ENCODE measurements at regions not wholly inside any gene's neighbourhood (a gene's known extent, or its start where the extent isn't known, plus 50 kb on each side); places are given as distances from the start of the nearest gene placed in this dataset.

GRCh38 chr4:123659262-123659661 is 262.7 kb downstream of the SPRY1 start:
- intact Hi-C loops (cut with DNase I), result no loop called here
- DNase-seq (no peak), ATAC-seq (peak in 1 of 2 donors; percentile 14)
- no peak overlapping the region for H3K4me3 ChIP-seq
- no peaks in the 10 kb centered on the region for H3K27me3 ChIP-seq (ENCODE audit: low read depth)
- H3K9me3 ChIP-seq, result no peaks in the 10 kb centered on the region
- H3K36me3 ChIP-seq, result no peaks in the 10 kb centered on the region
- TF ChIP-seq, protein P1, sequence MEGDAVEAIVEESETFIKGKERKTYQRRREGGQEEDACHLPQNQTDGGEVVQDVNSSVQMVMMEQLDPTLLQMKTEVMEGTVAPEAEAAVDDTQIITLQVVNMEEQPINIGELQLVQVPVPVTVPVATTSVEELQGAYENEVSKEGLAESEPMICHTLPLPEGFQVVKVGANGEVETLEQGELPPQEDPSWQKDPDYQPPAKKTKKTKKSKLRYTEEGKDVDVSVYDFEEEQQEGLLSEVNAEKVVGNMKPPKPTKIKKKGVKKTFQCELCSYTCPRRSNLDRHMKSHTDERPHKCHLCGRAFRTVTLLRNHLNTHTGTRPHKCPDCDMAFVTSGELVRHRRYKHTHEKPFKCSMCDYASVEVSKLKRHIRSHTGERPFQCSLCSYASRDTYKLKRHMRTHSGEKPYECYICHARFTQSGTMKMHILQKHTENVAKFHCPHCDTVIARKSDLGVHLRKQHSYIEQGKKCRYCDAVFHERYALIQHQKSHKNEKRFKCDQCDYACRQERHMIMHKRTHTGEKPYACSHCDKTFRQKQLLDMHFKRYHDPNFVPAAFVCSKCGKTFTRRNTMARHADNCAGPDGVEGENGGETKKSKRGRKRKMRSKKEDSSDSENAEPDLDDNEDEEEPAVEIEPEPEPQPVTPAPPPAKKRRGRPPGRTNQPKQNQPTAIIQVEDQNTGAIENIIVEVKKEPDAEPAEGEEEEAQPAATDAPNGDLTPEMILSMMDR (IDR thresholded peaks at IDR 0.05), result no peak
- H3K27ac ChIP-seq, result no peak overlapping the region
- peaks cover 8% of the 10 kb centered on the region for H3K4me1 ChIP-seq

DNA sequence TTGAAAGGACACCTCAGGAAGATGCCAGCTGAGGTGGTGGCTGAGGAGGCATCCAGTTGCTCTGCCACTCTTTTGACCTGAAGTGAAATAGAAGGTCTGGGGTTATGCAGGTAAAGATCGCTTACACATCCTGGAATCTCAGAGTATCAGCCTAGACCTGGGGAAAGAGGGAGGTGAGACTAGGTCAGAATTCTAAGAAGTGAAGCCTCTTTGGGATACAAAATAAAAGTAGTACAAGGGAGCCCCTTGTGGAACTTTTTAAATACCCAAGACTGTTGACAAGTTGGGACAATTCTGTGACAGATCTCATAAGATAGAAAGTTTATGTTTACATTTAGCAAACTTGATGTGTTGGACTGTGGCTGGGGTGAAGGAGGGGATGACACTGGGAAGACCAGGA is 263.1 kb downstream of the SPRY1 start:
- intact Hi-C loops (cut with DNase I), result loop anchor here (10.0 kb wide), 1 partner anchor 265 kb away; the partner anchor contains the start of gene SPRY1

GRCh38 chr4:123661080-123661737 is 264.6 kb downstream of the SPRY1 start:
- intact Hi-C loops (cut with DNase I), result loop anchor here (10.0 kb wide), 1 partner anchor 266 kb away; the partner anchor contains the start of gene SPRY1
- ATAC-seq (peak in 1 of 2 donors; percentile 37), DNase-seq (no peak)
- Histone ChIP-seq H3K27me3 (ENCODE audit: low read depth) (no peaks in the 10 kb centered on the region), H3K9me3 (no peaks in the 10 kb centered on the region), H3K27ac (no peak overlapping the region), H3K4me1 (peaks cover 8% of the 10 kb centered on the region), H3K36me3 (no peaks in the 10 kb centered on the region), H3K4me3 (no peak overlapping the region)
- TF ChIP-seq, protein P1 (IDR thresholded peaks at IDR 0.05), result peak; percentile 54

More for the DNA sequence above, 263.1 kb downstream of the SPRY1 start:
- TF ChIP-seq, protein P1 (IDR thresholded peaks at IDR 0.05), result peak; percentile 31
- Histone ChIP-seq H3K27me3 (ENCODE audit: low read depth) (no peaks in the 10 kb centered on the region), H3K4me1 (peaks cover 8% of the 10 kb centered on the region), H3K36me3 (no peaks in the 10 kb centered on the region), H3K27ac (no peak overlapping the region), H3K9me3 (no peaks in the 10 kb centered on the region), H3K4me3 (no peak overlapping the region)
- ATAC-seq, result peak in 1 of 2 donors; percentile 81
- no peak for DNase-seq

DNA sequence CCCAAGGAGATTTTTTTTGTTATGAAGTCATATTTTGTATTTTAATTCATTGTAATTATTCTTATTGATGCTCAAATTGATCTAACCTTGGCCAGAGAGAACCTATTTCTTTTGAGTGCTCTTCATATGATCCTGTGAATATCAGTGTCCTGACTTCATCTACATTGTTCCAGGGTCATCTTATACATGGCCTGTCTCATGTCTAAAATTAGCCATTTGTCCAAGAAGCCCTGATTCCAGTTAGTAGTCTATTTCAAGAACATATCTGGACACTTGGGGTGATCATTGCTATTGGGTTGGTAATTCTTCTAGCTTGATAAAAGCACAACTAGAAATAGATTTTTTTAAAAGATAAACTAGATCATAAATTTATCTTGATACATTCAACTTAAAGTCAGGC is 266.2 kb downstream of the SPRY1 start:
- no peak overlapping the region for H3K4me3 ChIP-seq
- intact Hi-C loops (cut with DNase I), result loop anchor here (10.0 kb wide), 1 partner anchor 268 kb away; the partner anchor contains the start of gene SPRY1
- TF ChIP-seq, protein P1 (IDR thresholded peaks at IDR 0.05), result no peak

GRCh38 chr4:123666486-123666885 is 269.9 kb downstream of the SPRY1 start:
- TF ChIP-seq, protein P1 (IDR thresholded peaks at IDR 0.05), result no peak
- Histone ChIP-seq H3K27me3 (ENCODE audit: low read depth) (no peaks in the 10 kb centered on the region), H3K9me3 (no peaks in the 10 kb centered on the region), H3K4me1 (no peaks in the 10 kb centered on the region), H3K4me3 (no peak overlapping the region), H3K27ac (no peak overlapping the region), H3K36me3 (no peaks in the 10 kb centered on the region)
- no peak for DNase-seq
- intact Hi-C loops (cut with DNase I), result loop anchor here (10.0 kb wide), 1 partner anchor 272 kb away; the partner anchor contains the start of gene SPRY1
- ATAC-seq, result no peak

More for the DNA sequence above, 266.2 kb downstream of the SPRY1 start:
- no peaks in the 10 kb centered on the region for H3K36me3 ChIP-seq
- ATAC-seq (no peak), DNase-seq (no peak)
- H3K27me3 ChIP-seq (ENCODE audit: low read depth), result no peaks in the 10 kb centered on the region
- H3K4me1 ChIP-seq, result peaks cover 8% of the 10 kb centered on the region
- no peak overlapping the region for H3K27ac ChIP-seq
- H3K9me3 ChIP-seq, result no peaks in the 10 kb centered on the region

Measured in lower lobe of right lung (tissue), 2 donors.